ENCODE measurements at regions not wholly inside any gene's neighbourhood (a gene's known extent, or its start where the extent isn't known, plus 50 kb on each side); places are given as distances from the start of the nearest gene placed in this dataset.

GRCh38 chr4:128358913-128359279 lies 71.3 kb upstream of the PGRMC2 start:
- TF ChIP-seq POLR2A (IDR thresholded peaks at IDR 0.05) = no peak
- TF ChIP-seq CTCF (IDR thresholded peaks at IDR 0.05) = no peak

All from lower leg skin (tissue), 3 donors.